HL-60 (cell line): ENCODE measurements at regions not wholly inside any gene's neighbourhood (a gene's known extent, or its start where the extent isn't known, plus 50 kb on each side); places are given as distances from the start of the nearest gene placed in this dataset.

Experiments
- DNase-seq, 2 experiments: peaks; one replicate each; pipeline ENCODE4 v3.0.0-alpha.2; 2010 to 2020; ENCODE audit warnings: low read depth in 1 of 2, low spot score in 1 of 2
- H3K27ac ChIP-seq: fragments of 250-450 bp; sonication (Bioruptor Pico); replicated peaks from 2 replicates; pipeline ENCODE4 v1.5.1; 2020; ENCODE audit warnings: mild to moderate bottlenecking, moderate library complexity
- H3K27me3 ChIP-seq: fragments of 250-450 bp; sonication (Bioruptor Pico); 2 replicates; pipeline ENCODE4 v1.5.1; 2021; ENCODE audit warnings: mild to moderate bottlenecking, moderate library complexity; ENCODE audit not compliant: insufficient read depth, poor library complexity, severe bottlenecking
- H3K4me3 ChIP-seq: replicated peaks from 2 replicates; pipeline ENCODE4 v1.5.1; 2011; ENCODE audit warnings: mild to moderate bottlenecking, control low read depth, low read length; ENCODE audit not compliant: insufficient read depth
- GABPA ChIP-seq: IDR thresholded peaks from 2 replicates; pipeline ENCODE4 v1.6.1; 2012; ENCODE audit warnings: low read depth
- POLR2AphosphoS5 ChIP-seq: IDR thresholded peaks from 2 replicates; pipeline ENCODE4 v1.6.1; 2012; ENCODE audit warnings: low read depth
- SPI1 ChIP-seq: IDR thresholded peaks from 2 replicates; pipeline ENCODE4 v1.6.1; 2012; ENCODE audit warnings: low read depth, mild to moderate bottlenecking, borderline replicate concordance
- TF ChIP-seq, protein P1 (sequence below): IDR thresholded peaks from one replicate; pipeline ENCODE4 v1.5.1; 2011; ENCODE audit warnings: low read length, control low read depth, inconsistent platforms; ENCODE audit not compliant: insufficient read depth
- TF ChIP-seq, protein P2 (sequence below): IDR thresholded peaks from 2 replicates; pipeline ENCODE4 v1.6.1; 2012; ENCODE audit warnings: low read depth; ENCODE audit not compliant: insufficient replicate concordance

DNA sequence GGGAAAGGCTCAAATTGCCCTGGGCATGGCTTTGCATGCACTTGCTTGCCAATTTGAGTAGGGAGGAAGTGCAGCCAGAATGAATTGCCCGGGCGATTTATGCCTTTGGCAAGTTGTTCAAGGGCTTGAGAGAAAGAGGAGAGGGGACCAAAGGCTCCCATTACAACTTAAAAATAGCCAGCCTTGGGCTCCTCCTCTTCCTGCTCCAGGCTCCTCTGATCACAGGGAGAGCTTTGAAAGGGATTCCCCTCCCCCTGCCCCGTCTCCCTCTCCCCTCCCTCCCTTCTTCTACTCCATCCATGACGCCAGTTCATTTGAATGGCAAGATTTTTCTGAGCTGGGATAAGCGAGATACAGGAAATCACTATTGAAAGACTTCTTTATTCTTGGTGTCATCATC lies 304.9 kb upstream of the JAG1 start:
- Histone ChIP-seq H3K27ac (no peak overlapping the region), H3K27me3 (no peaks in the 10 kb centered on the region), H3K4me3 (no peak overlapping the region)
- no peak for DNase-seq
- no peak for TF ChIP-seq POLR2AphosphoS5
- TF ChIP-seq SPI1 = no peak
- TF ChIP-seq, protein P1, sequence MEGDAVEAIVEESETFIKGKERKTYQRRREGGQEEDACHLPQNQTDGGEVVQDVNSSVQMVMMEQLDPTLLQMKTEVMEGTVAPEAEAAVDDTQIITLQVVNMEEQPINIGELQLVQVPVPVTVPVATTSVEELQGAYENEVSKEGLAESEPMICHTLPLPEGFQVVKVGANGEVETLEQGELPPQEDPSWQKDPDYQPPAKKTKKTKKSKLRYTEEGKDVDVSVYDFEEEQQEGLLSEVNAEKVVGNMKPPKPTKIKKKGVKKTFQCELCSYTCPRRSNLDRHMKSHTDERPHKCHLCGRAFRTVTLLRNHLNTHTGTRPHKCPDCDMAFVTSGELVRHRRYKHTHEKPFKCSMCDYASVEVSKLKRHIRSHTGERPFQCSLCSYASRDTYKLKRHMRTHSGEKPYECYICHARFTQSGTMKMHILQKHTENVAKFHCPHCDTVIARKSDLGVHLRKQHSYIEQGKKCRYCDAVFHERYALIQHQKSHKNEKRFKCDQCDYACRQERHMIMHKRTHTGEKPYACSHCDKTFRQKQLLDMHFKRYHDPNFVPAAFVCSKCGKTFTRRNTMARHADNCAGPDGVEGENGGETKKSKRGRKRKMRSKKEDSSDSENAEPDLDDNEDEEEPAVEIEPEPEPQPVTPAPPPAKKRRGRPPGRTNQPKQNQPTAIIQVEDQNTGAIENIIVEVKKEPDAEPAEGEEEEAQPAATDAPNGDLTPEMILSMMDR = no peak
- no peak for TF ChIP-seq GABPA
- TF ChIP-seq, protein P2, sequence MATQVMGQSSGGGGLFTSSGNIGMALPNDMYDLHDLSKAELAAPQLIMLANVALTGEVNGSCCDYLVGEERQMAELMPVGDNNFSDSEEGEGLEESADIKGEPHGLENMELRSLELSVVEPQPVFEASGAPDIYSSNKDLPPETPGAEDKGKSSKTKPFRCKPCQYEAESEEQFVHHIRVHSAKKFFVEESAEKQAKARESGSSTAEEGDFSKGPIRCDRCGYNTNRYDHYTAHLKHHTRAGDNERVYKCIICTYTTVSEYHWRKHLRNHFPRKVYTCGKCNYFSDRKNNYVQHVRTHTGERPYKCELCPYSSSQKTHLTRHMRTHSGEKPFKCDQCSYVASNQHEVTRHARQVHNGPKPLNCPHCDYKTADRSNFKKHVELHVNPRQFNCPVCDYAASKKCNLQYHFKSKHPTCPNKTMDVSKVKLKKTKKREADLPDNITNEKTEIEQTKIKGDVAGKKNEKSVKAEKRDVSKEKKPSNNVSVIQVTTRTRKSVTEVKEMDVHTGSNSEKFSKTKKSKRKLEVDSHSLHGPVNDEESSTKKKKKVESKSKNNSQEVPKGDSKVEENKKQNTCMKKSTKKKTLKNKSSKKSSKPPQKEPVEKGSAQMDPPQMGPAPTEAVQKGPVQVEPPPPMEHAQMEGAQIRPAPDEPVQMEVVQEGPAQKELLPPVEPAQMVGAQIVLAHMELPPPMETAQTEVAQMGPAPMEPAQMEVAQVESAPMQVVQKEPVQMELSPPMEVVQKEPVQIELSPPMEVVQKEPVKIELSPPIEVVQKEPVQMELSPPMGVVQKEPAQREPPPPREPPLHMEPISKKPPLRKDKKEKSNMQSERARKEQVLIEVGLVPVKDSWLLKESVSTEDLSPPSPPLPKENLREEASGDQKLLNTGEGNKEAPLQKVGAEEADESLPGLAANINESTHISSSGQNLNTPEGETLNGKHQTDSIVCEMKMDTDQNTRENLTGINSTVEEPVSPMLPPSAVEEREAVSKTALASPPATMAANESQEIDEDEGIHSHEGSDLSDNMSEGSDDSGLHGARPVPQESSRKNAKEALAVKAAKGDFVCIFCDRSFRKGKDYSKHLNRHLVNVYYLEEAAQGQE = no peak

DNA sequence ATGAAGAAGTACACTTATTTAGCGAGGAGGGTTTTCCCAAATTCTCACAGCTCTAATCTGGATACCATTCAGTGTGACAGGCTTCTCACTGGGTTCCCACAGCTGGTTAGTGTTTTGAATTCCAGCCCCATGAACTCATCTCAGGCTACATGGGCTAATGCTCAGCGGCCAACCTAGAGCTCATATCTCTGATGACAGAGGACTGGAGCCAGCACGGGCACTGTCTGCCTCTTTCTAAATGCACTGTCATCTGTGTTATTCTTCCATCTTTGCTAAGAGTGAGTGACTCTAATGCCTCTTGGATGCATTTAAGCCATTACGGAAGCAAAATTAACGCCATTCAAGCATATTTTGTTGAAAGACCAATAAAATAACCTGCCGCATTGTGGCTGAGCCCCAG lies 308.9 kb upstream of the JAG1 start:
- DNase-seq = no peak
- Histone ChIP-seq H3K4me3 (no peak overlapping the region), H3K27ac (no peak overlapping the region), H3K27me3 (no peaks in the 10 kb centered on the region)
- TF ChIP-seq SPI1 = no peak
- no peak for TF ChIP-seq POLR2AphosphoS5
- no peak for TF ChIP-seq GABPA
- TF ChIP-seq, protein P2 = no peak
- TF ChIP-seq, protein P1 = no peak

DNA sequence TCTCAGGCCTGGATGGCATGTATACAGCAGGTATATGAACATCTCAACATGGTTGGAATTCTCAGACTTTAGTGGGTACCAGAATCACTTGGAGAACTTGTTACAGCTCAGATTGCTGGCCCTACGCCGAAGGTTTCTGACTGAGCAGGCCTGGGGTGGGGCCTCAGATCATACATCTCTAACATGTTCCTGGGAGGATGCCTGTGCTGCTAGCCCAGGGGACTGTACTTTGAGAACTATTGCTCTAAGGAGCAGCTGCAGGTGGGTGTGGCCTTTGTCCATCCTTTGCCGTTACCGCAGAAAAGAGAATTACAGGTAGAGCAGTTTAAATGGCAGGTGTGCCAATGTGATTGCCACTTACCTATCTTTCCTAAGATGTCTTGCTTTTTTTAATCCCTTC lies 310.5 kb upstream of the JAG1 start:
- DNase-seq = no peak
- no peaks in the 10 kb centered on the region for H3K27me3 ChIP-seq
- H3K4me3 ChIP-seq = no peak overlapping the region
- H3K27ac ChIP-seq = no peak overlapping the region
- TF ChIP-seq, protein P2 = no peak
- TF ChIP-seq, protein P1 = no peak
- no peak for TF ChIP-seq GABPA
